Hepatocyte (in vitro differentiated cells): ENCODE measurements at regions not wholly inside any gene's neighbourhood (a gene's known extent, or its start where the extent isn't known, plus 50 kb on each side); places are given as distances from the start of the nearest gene placed in this dataset.

Experiments used
- DNase-seq: peaks from one replicate; pipeline ENCODE4 v3.0.0-alpha.2; 2016; ENCODE audit warnings: low spot score
- H2AFZ ChIP-seq: fragments of 200-600 bp; sonication (generic); 2 replicates; pipeline ENCODE4 v1.6.0; 2016; ENCODE audit warnings: antibody characterized with exemption, mild to moderate bottlenecking
- H3K27ac ChIP-seq: fragments of 200-600 bp; sonication (generic); 2 replicates; pipeline ENCODE4 v1.5.1; 2016; ENCODE audit warnings: mild to moderate bottlenecking
- H3K27me3 ChIP-seq: fragments of 200-600 bp; sonication (generic); 2 replicates; pipeline ENCODE4 v1.6.1; 2016
- H3K36me3 ChIP-seq: fragments of 200-600 bp; sonication (generic); replicated peaks from 2 replicates; pipeline ENCODE4 v1.5.1; 2016; ENCODE audit warnings: low read depth; ENCODE audit not compliant: insufficient read depth
- H3K4me1 ChIP-seq: fragments of 200-600 bp; sonication (generic); 2 replicates; pipeline ENCODE4 v1.5.1; 2016; ENCODE audit warnings: mild to moderate bottlenecking, moderate library complexity; ENCODE audit not compliant: insufficient read depth
- H3K4me2 ChIP-seq: fragments of 200-600 bp; sonication (generic); 2 replicates; pipeline ENCODE4 v1.6.0; 2016
- H3K4me3 ChIP-seq: fragments of 200-600 bp; sonication (generic); 2 replicates; pipeline ENCODE4 v1.5.1; 2016; ENCODE audit warnings: mild to moderate bottlenecking
- H3K79me2 ChIP-seq: fragments of 200-600 bp; sonication (generic); 2 replicates; pipeline ENCODE4 v1.6.0; 2017; ENCODE audit warnings: mild to moderate bottlenecking
- H3K9me2 ChIP-seq: fragments of 200-600 bp; sonication (generic); replicated peaks from 2 replicates; pipeline ENCODE4 v1.6.0; 2017; ENCODE audit warnings: mild to moderate bottlenecking; ENCODE audit not compliant: insufficient read depth
- H3K9me3 ChIP-seq: fragments of 200-600 bp; sonication (generic); 2 replicates; pipeline ENCODE4 v1.5.1; 2016; ENCODE audit warnings: low read depth, mild to moderate bottlenecking
- H4K20me1 ChIP-seq: fragments of 200-600 bp; sonication (generic); 2 replicates; pipeline ENCODE4 v1.6.0; 2016; ENCODE audit warnings: mild to moderate bottlenecking; ENCODE audit not compliant: insufficient read depth, poor library complexity, severe bottlenecking
- EZH2 ChIP-seq: fragments of 200-600 bp; sonication (generic); IDR thresholded peaks from 2 replicates; pipeline ENCODE4 v1.6.1; 2016; ENCODE audit warnings: antibody characterized with exemption, mild to moderate bottlenecking, borderline replicate concordance
- EZH2phosphoT487 ChIP-seq: fragments of 200-600 bp; sonication (generic); IDR thresholded peaks from one replicate; pipeline ENCODE4 v1.6.1; 2018; ENCODE audit warnings: antibody characterized with exemption, mild to moderate bottlenecking, low read depth, moderate library complexity; ENCODE audit not compliant: unreplicated experiment, severe bottlenecking
- WGBS: methylation state at CpG from one replicate; pipeline ENCODE4 v1.1.6; 2016; ENCODE audit warnings: low lambda C conversion rate; ENCODE audit errors: missing lambda C conversion rate; 5-methylcytosine and 5-hydroxymethylcytosine counted together
- TF ChIP-seq, protein P1 (sequence below): fragments of 200-600 bp; sonication (generic); IDR thresholded peaks from 2 replicates; pipeline ENCODE4 v1.5.1; 2016; ENCODE audit warnings: antibody characterized with exemption, mild to moderate bottlenecking; ENCODE audit not compliant: poor library complexity

DNA sequence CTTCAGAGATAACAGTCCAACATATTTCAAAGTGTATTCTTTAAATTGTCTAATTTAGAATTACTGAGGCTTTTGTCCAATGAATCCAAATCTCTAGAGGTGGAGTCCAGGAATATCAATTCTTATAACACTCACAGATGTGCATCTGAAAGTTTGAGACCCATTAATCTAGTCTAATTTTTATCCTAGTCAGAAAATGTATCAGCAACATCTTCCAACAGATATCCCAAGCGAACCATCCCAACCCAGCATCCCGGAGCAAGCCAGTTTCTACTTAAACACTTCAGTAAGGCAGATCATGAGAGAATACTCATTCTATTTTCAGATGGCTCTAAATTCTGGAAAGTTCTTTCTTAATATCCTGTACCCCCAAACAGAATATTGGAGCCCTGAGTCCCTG, 113.5 kb downstream of the BBS10 start:
- no peaks in the 10 kb centered on the region for H3K27me3 ChIP-seq
- DNase-seq, result no peak
- no peaks in the 10 kb centered on the region for H3K36me3 ChIP-seq
- H3K79me2 ChIP-seq, result no peaks in the 10 kb centered on the region
- 98% methylated on average over 2 of the region's 2 CpGs for WGBS
- H3K4me2 ChIP-seq, result no peak overlapping the region
- peaks cover 5% of the 10 kb centered on the region for H3K4me1 ChIP-seq
- H4K20me1 ChIP-seq, result no peaks in the 10 kb centered on the region
- no peak for TF ChIP-seq EZH2
- no peak for TF ChIP-seq EZH2phosphoT487
- TF ChIP-seq, protein P1, sequence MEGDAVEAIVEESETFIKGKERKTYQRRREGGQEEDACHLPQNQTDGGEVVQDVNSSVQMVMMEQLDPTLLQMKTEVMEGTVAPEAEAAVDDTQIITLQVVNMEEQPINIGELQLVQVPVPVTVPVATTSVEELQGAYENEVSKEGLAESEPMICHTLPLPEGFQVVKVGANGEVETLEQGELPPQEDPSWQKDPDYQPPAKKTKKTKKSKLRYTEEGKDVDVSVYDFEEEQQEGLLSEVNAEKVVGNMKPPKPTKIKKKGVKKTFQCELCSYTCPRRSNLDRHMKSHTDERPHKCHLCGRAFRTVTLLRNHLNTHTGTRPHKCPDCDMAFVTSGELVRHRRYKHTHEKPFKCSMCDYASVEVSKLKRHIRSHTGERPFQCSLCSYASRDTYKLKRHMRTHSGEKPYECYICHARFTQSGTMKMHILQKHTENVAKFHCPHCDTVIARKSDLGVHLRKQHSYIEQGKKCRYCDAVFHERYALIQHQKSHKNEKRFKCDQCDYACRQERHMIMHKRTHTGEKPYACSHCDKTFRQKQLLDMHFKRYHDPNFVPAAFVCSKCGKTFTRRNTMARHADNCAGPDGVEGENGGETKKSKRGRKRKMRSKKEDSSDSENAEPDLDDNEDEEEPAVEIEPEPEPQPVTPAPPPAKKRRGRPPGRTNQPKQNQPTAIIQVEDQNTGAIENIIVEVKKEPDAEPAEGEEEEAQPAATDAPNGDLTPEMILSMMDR, result no peak
- no peak overlapping the region for H2AFZ ChIP-seq
- H3K4me3 ChIP-seq, result no peak overlapping the region
- no peak overlapping the region for H3K27ac ChIP-seq
- no peaks in the 10 kb centered on the region for H3K9me2 ChIP-seq
- no peaks in the 10 kb centered on the region for H3K9me3 ChIP-seq

DNA sequence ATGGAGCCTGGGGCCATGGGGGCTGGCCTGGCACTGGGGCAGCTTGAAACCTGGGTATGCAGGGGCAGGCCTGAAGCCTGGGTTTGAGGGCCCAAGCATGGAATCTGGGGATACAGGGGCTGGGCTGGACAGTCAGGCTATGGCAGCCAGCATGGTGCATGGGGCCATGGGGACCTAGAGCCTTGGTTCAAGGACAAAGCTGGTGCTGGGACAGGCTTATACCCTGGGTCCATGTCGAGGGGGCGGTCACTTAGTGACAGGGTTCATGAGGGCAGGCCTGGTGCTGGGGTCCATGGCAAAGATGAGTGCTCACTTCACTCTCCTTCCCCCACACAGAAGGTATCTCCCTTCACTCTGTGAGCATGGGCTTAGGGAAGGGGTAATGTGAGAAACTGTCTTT, 116.2 kb downstream of the BBS10 start:
- no peaks in the 10 kb centered on the region for H3K79me2 ChIP-seq
- no peak overlapping the region for H2AFZ ChIP-seq
- no peak overlapping the region for H3K4me2 ChIP-seq
- peaks cover 5% of the 10 kb centered on the region for H3K4me1 ChIP-seq
- no peaks in the 10 kb centered on the region for H3K9me2 ChIP-seq
- H3K36me3 ChIP-seq, result no peaks in the 10 kb centered on the region
- no peak for DNase-seq
- WGBS, result 100% methylated on average over 1 of the region's 2 CpGs
- no peaks in the 10 kb centered on the region for H4K20me1 ChIP-seq
- no peak overlapping the region for H3K4me3 ChIP-seq
- H3K27me3 ChIP-seq, result no peaks in the 10 kb centered on the region
- H3K9me3 ChIP-seq, result no peaks in the 10 kb centered on the region
- no peak overlapping the region for H3K27ac ChIP-seq
- TF ChIP-seq EZH2phosphoT487 (no peak), EZH2 (no peak)
- TF ChIP-seq, protein P1, result no peak

DNA sequence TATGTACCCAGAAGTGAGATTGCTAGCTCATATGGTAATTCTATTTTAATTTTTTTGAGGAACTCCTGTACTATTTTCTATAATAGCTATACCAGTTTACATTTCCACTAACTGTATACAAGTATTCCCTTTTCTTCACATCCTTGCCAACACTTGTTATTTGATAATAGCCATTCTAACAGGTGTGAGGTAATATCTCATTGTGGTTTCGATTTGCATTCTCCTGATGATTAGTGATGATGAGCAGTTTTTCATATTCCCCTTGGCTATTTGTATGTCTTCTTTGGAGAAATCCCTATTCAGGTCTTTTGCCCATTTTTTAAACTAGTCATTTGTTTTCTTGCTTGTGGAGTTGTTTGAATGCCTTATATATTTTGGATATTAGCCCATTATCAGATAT, 121.3 kb downstream of the BBS10 start:
- 95% methylated on average over 1 of the region's 1 CpG for WGBS
- no peak overlapping the region for H3K4me2 ChIP-seq
- no peaks in the 10 kb centered on the region for H3K9me2 ChIP-seq
- TF ChIP-seq EZH2 (no peak), EZH2phosphoT487 (no peak)
- TF ChIP-seq, protein P1, result no peak
- H3K4me3 ChIP-seq, result no peak overlapping the region
- H2AFZ ChIP-seq, result no peak overlapping the region
- H3K27ac ChIP-seq, result no peak overlapping the region
- no peaks in the 10 kb centered on the region for H3K79me2 ChIP-seq
- no peaks in the 10 kb centered on the region for H3K9me3 ChIP-seq
- H3K4me1 ChIP-seq, result no peaks in the 10 kb centered on the region
- DNase-seq, result no peak
- H3K36me3 ChIP-seq, result no peaks in the 10 kb centered on the region
- H3K27me3 ChIP-seq, result no peaks in the 10 kb centered on the region
- H4K20me1 ChIP-seq, result no peaks in the 10 kb centered on the region

DNA sequence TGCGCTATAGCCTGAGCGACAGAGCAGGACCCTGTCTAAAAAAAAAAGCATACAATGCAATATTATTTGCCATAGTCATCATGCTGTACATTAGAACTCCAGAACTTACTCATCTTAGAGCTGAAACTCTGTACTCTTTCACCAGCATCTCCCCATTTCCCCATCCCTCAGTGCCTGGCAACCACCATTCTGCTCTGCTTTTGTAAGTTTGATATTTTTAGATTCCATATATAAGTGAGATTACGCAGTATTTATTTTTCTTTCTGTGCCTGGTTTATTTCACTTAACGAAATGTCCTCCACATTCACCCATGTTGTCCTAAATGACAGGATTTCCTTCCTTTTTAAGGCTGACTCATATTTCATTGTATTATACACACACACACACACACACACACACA, 121.8 kb downstream of the BBS10 start:
- H3K79me2 ChIP-seq, result no peaks in the 10 kb centered on the region
- H3K36me3 ChIP-seq, result no peaks in the 10 kb centered on the region
- TF ChIP-seq EZH2phosphoT487, result no peak
- TF ChIP-seq EZH2, result no peak
- TF ChIP-seq, protein P1, result no peak
- no peaks in the 10 kb centered on the region for H4K20me1 ChIP-seq
- no peaks in the 10 kb centered on the region for H3K9me3 ChIP-seq
- no peaks in the 10 kb centered on the region for H3K27me3 ChIP-seq
- no peak overlapping the region for H3K27ac ChIP-seq
- WGBS, result 85% methylated on average over 4 of the region's 4 CpGs
- DNase-seq, result no peak
- no peak overlapping the region for H3K4me3 ChIP-seq
- H2AFZ ChIP-seq, result no peak overlapping the region
- H3K4me2 ChIP-seq, result no peak overlapping the region
- no peaks in the 10 kb centered on the region for H3K4me1 ChIP-seq
- no peaks in the 10 kb centered on the region for H3K9me2 ChIP-seq
